Vagina (tissue), 2 donors: ENCODE measurements at regions not wholly inside any gene's neighbourhood (a gene's known extent, or its start where the extent isn't known, plus 50 kb on each side); places are given as distances from the start of the nearest gene placed in this dataset.

ENCODE experiments used
- CTCF ChIP-seq, 3 experiments: fragments of 450-650 bp in 2 of 3; fragments of 200-600 bp in 1 of 3; sonication (generic) in 1 of 3; IDR thresholded peaks; one replicate each; pipeline ENCODE4 v1.5.1; 2017 to 2019; ENCODE audit warnings: antibody characterized with exemption in 3 of 3, mild to moderate bottlenecking in 2 of 3, moderate library complexity in 2 of 3
- POLR2A ChIP-seq, 2 donors: fragments of 450-650 bp; IDR thresholded peaks; one replicate each; pipeline ENCODE4 v1.6.1; 2017; ENCODE audit warnings: antibody characterized with exemption in 2 of 2, mild to moderate bottlenecking in 2 of 2, moderate library complexity in 2 of 2
- POLR2AphosphoS5 ChIP-seq, 2 donors: sonication (generic); formaldehyde crosslinking; IDR thresholded peaks; one replicate each; pipeline ENCODE4 v1.9.0; 2017; ENCODE audit warnings: antibody characterized with exemption in 2 of 2, mild to moderate bottlenecking in 2 of 2, low read depth in 1 of 2; ENCODE audit not compliant: insufficient read depth in 1 of 2

GRCh38 chr1:219713981-219714381 lies 101.1 kb upstream of the ZC3H11B start:
- TF ChIP-seq POLR2A (IDR thresholded peaks at IDR 0.05): no peak
- no peak for TF ChIP-seq CTCF (IDR thresholded peaks at IDR 0.05)
- TF ChIP-seq POLR2AphosphoS5 (IDR thresholded peaks at IDR 0.05; ENCODE audit: insufficient read depth in 1 of 2, low read depth in 1 of 2): no peak
